GM21447 (cell line): ENCODE measurements at regions not wholly inside any gene's neighbourhood (a gene's known extent, or its start where the extent isn't known, plus 50 kb on each side); places are given as distances from the start of the nearest gene placed in this dataset.

Experiments used
- ATAC-seq: cut with Tn5 transposase; IDR thresholded peaks from one replicate; pipeline ENCODE4 v1.9.1; 2021; ENCODE audit not compliant: unreplicated experiment

- ATAC-seq: no peak
Measured at GRCh38 chr5:1669276-1670155, 130.1 kb downstream of the MRPL36 start.

DNA sequence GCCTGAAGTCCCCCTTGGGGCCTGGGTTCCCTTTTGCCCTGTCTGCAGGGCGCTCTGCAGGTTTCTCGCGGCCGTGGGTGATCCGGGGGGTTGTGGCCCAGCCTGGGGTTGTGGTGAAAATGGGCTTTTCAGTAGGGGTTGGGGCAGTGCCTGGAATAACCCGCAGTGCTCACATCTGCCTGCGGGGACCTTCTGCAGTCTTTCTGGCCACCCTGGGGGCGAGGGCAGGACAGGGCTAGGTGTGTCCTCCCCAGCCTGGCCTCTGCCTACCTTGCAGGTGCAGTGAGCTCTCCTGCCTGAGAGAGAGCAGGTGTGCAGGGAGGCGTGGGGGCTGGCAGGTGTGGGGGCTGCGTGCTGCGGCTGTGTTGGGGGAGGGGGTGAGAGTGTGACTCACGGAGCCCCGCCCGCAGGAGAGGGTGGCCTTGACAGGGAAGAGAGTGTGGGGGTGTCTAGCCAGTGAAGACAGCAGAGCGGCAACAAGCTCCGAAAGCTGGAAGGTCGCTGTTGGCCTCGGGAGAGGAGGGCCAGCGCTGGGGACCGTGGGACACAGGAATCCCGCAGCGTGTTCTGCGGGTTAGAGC, 131.4 kb downstream of the MRPL36 start:
- ATAC-seq: no peak

GRCh38 chr5:1667648-1668140, 131.9 kb downstream of the MRPL36 start:
- no peak for ATAC-seq

DNA sequence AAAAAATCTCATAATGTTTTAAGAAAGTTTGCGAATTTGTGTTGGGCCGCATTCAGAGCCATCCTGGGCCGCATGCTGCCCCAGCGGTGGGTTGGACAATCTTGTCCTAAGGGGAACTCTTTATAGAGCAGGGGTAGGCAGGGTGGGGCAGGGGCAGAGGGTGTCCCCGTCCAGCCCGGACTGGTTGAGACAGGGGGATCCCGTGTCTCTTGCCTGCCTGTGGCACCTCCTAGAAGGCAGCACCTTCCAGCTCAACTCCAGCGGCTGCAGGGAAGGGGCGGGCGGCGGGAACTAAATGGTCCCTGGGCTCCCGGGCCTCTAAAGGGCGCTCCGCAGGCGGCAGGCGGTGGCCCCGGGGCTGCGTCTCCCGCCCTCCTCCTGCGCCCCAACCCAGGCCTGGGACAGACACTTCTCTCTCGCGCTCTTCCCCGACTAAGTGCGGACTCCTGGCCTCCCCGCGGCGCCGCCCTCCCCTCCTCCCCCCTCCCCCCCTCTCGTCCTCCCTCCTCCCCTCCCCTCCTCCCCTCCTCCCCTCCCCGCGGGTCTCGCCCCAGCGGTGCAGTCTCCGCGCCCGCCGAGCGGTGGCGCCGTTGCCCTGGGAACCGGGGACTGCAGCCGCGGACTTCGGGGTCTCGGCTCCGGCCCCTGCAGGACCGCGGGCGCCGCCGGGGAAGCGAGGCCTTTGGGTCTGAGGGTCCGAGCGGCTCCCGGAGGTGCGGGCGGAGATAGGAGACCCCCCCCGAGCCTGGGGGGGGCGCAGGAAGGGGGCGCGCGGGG, 132.6 kb downstream of the MRPL36 start:
- no peak for ATAC-seq

DNA sequence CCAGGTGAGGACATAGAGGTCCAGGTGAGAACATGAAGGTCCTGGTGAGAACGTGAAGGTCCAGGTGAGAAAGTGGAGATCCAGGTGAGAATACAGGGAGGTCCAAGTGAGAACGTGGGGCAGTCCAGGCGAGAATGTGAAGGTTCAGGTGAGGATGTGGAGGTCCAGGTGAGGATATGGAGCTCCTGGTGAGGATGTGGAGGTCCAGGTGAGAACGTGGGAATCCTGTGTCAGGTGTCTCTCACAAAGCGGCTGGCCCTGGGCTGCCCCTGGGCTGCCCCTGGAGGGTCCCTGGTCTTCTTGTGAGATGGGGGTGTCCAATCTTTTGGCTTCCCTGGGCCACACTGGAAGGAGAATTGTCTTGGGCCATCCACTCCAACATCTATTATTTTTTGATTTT, 133.4 kb downstream of the MRPL36 start:
- no peak for ATAC-seq

DNA sequence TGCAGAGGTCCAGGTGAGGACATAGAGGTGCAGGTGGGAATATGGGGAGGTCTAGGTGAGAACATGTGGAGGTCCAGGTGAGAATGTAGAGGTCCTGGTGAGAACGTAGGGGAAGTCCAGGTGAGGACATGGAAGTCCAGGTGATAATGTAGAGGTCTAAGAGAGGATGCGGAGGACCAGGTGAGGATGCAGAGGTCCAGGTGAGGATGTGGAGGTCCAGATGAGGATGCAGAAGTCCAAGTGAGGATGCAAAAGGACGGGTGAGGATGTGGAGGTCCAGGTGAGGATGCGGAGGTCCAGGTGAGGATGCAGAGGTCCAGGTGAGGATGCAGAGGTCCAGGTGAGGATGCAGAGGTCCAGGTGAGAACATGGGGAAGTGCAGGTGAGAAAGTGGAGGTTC, 133.8 kb downstream of the MRPL36 start:
- no peak for ATAC-seq

GRCh38 chr5:1665231-1665630, 134.4 kb downstream of the MRPL36 start:
- ATAC-seq: no peak

- no peak for ATAC-seq
Measured at GRCh38 chr5:1663186-1663585, 136.5 kb downstream of the MRPL36 start.

DNA sequence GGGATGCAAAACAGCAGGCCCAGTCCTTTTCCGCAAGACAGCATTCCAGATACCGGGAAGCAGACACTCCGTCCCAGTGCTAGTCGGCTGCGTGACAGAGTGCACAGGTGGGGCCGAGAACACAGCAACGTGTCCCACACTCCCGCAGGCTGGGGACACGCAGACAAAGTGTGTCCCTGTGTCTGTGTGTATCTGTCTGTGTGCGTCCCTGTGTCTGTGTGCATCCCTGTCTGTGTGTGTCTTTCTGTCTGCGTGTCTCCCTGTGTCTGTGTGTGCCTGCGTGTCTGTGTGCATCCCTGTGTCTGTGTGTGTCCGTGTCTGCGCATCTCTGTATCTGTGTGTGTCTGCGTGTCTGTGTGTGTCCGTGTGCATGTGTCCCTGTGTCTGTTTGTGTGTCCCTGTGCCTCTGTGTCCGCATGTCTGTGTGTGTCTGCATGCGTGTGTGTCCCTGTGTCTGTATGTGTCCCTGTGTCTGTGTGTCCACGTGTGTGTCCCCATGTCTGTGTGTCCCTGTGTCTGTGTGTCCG, 137.0 kb downstream of the MRPL36 start:
- ATAC-seq: no peak

DNA sequence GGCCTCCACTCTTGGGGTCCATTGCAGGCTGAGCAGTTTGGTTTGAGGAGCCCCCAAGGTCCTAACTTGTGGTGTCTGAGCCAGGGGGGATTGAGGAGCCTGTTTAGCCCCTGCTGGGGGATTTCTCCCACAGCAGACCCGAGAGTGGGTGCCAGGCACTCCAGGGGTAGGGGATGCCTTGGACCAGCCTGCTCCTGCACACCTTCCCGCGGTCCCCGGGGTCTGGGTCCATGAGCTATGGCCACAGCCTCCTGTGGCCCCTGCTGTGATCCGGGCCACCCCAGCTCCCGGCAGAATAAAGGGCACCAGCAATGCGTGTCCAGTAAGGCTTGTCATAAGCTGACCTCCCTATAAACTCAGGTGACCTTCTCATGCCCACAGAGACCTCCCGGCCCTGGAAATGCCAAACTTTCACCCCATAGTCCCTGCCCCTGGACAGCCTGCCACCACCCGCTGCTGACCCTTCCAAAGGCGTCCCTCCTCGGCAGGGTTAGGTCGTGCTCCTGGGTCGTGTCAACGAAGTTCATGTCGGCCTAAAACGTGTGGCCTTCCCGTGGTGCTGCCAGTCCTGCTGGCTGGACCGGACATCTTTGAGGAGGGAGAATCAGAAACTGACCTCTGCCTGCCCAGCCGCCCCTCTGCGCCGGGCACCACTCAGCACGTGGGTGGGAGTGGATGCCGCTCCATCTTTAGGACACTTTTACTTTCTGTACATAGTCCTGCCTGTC, 137.6 kb downstream of the MRPL36 start:
- no peak for ATAC-seq

DNA sequence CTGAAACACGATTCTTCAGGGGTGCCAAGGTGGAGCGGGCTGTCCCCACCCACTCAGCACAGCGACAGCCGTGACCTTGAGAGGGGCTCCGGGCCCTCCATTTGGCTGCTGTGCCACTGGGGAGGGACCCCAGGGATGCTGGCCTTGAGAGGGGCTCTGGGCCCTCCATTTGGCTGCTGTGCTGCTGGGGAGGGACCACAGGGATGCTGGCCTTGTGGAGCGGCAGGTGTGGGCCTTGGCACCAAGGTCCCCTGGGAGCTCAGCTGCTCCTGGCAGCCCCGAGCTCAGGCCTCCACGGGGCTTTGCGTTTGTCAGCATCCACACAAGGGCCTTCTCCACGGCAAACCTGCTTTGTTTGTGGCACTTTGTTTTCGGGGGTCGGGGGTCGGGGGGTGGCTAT, 137.6 kb upstream of the LPCAT1 start:
- ATAC-seq: no peak

DNA sequence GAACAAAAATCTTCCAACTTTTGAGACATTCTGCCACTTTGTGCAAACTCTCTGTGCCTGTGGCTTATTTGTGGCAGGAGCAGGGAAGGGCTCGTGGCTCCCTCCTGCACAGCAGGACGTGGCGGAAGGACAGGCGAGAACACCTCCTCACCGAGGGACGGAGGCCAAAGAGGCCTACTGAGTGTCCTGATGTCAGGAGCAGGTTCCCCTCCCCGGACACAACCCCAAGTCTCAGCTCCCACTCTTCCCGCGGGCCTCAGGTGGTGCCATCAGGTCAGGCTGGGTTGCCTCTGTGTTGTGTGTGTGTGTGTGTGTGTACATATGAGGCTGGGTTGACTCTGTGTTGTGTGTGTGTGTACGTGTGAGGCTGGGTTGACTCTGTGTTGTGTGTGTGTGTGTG, 136.8 kb upstream of the LPCAT1 start:
- no peak for ATAC-seq

- no peak for ATAC-seq
Measured at GRCh38 chr5:1660001-1660400, 136.2 kb upstream of the LPCAT1 start.

- no peak for ATAC-seq
Measured at GRCh38 chr5:1659100-1659981, 135.6 kb upstream of the LPCAT1 start.

- ATAC-seq: no peak
Measured at GRCh38 chr5:1658665-1659064, 134.9 kb upstream of the LPCAT1 start.

DNA sequence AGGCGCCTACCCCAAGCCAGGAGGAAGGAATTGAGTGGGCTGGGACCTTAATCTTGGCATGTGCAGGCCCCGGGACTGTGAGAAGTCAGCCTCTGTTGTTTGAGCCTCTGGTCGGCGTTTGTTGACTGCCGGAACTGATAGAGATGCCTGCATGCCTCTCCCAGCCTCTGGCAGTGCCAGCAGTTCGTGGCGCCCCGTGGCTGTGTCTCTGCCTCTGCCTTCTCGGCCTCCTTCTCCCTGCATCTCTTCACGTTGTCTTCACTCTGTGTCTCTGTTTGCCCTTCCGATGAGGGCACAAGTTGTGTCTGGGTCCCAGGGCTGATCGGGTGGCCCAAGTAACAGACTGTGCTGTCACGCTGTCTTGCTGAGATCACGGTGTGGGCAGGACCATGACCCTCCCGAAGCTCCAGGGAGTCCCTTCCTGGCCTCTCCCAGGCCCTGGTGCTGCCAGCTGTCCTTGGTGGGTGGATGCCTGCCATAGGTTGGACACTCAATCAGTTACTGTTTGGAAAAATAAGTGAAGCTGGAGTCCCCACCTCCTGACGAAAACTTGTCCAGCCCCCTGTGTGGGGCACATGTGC, 133.5 kb upstream of the LPCAT1 start:
- no peak for ATAC-seq

- no peak for ATAC-seq
Measured at GRCh38 chr5:1656271-1656975, 132.7 kb upstream of the LPCAT1 start.

DNA sequence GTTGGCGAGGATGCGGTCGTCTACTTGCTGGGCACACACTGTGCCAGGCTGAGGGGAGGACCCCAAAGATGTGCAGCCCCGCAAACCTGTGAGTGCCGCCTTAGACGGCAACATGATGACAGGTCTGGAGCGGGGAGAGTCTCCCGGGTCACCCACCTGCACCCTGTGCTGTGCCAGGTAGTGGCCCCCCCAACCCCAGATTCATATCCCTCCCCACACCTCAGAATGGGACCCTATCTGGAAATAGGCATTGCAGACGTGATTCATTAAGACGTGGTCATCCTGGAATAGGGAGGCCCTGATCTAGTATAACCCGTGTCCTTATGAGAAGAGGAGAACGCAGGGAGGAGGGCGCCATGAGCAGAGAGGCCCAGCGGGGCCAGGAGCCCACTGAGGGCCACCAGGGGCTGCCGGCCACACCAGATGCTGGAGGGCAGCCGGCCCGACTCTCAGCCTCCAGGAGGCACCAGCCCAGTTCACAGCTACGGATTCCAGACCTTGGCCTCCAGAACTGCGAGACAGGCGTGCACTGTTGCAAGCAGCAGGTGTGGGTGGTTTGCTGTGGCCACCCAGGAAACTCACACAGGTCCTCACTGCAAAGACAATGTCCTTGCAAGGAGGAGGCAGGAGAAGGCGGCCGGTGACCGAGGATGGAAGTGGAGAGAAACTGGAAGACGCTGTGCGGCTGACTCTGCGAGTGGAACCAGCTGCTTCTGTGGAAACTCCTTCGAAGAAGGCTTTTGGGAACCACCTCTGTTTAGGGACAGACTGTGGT, 131.9 kb upstream of the LPCAT1 start:
- ATAC-seq: no peak
